ENCODE measurements at regions not wholly inside any gene's neighbourhood (a gene's known extent, or its start where the extent isn't known, plus 50 kb on each side); places are given as distances from the start of the nearest gene placed in this dataset.

DNA sequence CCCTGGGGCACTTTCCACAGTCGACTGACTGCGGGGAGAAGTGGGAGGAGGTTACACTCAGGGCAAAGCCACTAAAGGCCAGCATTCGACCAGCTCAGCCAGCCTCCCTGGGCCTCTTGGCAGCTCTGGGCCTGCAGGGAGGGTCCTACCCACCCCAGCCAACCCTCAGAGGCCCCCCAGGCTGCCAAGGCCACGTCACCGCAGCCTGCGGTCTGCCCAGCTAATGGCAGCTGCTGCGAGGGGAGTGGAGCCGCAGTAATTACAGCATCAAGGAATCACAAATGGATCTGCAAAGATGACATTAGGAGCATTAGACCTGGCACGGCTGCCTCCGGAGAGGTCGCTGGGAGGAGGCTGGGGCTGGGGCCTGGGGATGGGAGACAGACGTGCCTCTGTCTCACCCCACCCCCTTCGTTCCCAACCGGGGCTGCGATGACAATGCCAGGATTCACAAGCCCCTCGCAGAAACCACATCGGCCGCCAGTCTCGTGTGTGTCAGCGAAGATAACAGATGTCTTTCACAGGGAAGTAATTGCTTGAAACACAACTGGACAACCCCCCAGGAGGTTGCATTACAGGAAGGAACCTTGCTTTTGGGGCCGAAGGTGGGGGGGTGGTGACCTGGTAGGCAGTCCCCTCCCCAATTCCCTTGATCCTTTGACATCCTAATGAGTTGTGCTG, 367.6 kb downstream of the BCOR start:
- DNase-seq (ENCODE audit: low read depth) (no peak), FAIRE-seq (no peak)
- Histone ChIP-seq H3K36me3 (ENCODE audit: control insufficient read depth, insufficient read depth, low read length) (no peaks in the 10 kb centered on the region), H3K27me3 (ENCODE audit: control insufficient read depth, insufficient read depth, low read length) (no peaks in the 10 kb centered on the region), H3K4me3 (ENCODE audit: low read depth, low read length) (no peak overlapping the region)
- TF ChIP-seq, protein P1, sequence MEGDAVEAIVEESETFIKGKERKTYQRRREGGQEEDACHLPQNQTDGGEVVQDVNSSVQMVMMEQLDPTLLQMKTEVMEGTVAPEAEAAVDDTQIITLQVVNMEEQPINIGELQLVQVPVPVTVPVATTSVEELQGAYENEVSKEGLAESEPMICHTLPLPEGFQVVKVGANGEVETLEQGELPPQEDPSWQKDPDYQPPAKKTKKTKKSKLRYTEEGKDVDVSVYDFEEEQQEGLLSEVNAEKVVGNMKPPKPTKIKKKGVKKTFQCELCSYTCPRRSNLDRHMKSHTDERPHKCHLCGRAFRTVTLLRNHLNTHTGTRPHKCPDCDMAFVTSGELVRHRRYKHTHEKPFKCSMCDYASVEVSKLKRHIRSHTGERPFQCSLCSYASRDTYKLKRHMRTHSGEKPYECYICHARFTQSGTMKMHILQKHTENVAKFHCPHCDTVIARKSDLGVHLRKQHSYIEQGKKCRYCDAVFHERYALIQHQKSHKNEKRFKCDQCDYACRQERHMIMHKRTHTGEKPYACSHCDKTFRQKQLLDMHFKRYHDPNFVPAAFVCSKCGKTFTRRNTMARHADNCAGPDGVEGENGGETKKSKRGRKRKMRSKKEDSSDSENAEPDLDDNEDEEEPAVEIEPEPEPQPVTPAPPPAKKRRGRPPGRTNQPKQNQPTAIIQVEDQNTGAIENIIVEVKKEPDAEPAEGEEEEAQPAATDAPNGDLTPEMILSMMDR (IDR thresholded peaks at IDR 0.05; ENCODE audit: insufficient read depth, low read length, severe bottlenecking) = no peak

DNA sequence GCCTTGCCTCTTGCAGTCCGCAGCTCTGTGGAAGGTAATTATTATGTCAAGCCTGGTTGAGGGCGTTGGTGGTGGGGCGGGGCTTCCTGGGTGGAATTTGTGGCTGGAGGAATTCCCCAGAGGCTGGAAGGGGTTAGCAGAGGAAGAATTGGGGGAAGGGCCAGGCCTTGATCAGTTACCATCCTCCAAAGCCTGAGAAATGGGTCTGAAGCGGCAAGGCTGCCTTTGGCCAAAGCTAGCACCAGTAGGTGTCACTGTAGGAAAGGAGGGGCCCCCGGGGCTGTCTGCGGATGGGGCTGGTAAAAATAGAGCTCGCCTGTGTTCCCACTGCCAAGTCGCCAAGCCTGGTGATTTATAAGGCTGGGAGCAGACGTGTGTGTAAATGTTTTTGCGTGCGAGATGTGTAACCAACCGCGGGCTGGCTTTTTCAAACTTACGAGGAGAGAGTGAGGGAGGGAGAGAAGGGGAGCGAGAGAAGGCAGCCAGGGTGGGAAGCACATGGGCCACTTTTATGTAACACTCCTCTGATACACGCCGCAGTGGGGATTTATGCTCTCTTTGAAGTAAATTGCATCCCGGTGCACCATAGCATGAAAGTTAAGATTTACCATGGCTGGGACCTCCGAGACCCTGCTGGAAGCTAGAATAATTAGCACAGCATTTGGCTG, 367.0 kb downstream of the BCOR start:
- DNase-seq (ENCODE audit: low read depth) (peak; percentile 27), FAIRE-seq (no peak)
- H3K36me3 ChIP-seq (ENCODE audit: control insufficient read depth, insufficient read depth, low read length) = no peaks in the 10 kb centered on the region
- TF ChIP-seq, protein P1 (IDR thresholded peaks at IDR 0.05; ENCODE audit: insufficient read depth, low read length, severe bottlenecking) = peak; percentile 59
- no peaks in the 10 kb centered on the region for H3K27me3 ChIP-seq (ENCODE audit: control insufficient read depth, insufficient read depth, low read length)
- H3K4me3 ChIP-seq (ENCODE audit: low read depth, low read length) = no peak overlapping the region

DNA sequence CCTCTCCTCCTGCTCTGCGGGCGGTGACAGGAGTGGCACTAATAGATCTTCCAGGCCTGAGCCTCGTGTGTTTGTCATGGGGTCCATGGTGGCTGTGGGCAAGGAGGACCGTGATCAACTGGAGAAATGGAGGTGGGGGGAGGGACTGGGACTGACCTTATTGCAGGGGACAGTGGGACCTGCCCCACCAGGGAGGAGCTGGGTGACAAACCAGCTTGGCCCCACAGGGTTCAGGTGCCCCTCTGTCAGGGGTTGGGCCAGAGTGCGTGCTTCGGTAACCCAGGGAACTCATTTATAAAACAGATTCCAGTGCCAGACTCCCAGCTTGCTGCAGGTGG, 366.5 kb downstream of the BCOR start:
- TF ChIP-seq, protein P1 (IDR thresholded peaks at IDR 0.05; ENCODE audit: insufficient read depth, low read length, severe bottlenecking) = no peak
- no peak for DNase-seq (ENCODE audit: low read depth)
- Histone ChIP-seq H3K27me3 (ENCODE audit: control insufficient read depth, insufficient read depth, low read length) (no peaks in the 10 kb centered on the region), H3K36me3 (ENCODE audit: control insufficient read depth, insufficient read depth, low read length) (no peaks in the 10 kb centered on the region), H3K4me3 (ENCODE audit: low read depth, low read length) (no peak overlapping the region)
- no peak for FAIRE-seq

DNA sequence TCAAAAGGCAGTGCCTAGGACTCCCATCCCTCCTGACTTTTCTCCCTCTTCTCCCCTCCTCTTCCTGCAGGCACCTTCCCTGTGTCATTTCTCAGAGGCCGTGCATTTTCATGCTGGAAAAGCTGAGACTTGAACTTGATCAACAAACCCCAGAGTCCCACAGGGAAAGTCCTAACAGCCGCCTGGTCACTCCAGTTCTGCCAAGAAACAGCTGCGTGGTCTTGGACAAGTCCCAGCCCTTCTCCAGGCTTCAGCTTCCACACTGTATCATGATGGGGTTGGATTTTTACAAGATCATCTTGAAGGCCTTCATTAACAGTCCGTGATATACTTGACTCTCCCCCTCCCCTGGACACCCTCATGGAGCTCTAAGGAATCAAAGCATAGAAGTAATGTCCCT, 366.0 kb downstream of the BCOR start:
- no peaks in the 10 kb centered on the region for H3K27me3 ChIP-seq (ENCODE audit: control insufficient read depth, insufficient read depth, low read length)
- DNase-seq (ENCODE audit: low read depth) = no peak
- H3K36me3 ChIP-seq (ENCODE audit: control insufficient read depth, insufficient read depth, low read length) = no peaks in the 10 kb centered on the region
- no peak for FAIRE-seq
- TF ChIP-seq, protein P1 (IDR thresholded peaks at IDR 0.05; ENCODE audit: insufficient read depth, low read length, severe bottlenecking) = no peak
- H3K4me3 ChIP-seq (ENCODE audit: low read depth, low read length) = no peak overlapping the region

DNA sequence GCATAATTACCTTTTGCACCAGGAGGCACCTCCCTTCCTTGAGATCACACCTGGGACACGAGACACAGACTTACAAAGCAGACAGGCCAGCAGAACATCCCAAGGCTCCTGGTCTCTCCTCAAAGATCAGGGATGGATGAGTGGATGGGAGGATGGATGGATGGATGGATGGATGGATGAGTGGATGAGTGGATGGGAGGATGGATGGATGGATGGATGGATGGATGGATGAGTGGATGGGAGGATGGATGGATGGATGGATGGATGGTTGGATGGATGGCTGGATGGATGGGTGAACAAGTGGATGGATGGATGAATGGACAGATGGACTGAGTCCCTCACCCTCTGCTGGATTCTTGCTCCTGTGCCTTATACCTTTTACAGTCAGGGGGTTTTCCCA, 364.0 kb downstream of the BCOR start:
- no peak for FAIRE-seq
- no peak overlapping the region for H3K4me3 ChIP-seq (ENCODE audit: low read depth, low read length)
- no peaks in the 10 kb centered on the region for H3K36me3 ChIP-seq (ENCODE audit: control insufficient read depth, insufficient read depth, low read length)
- TF ChIP-seq, protein P1 (IDR thresholded peaks at IDR 0.05; ENCODE audit: insufficient read depth, low read length, severe bottlenecking) = no peak
- DNase-seq (ENCODE audit: low read depth) = no peak
- no peaks in the 10 kb centered on the region for H3K27me3 ChIP-seq (ENCODE audit: control insufficient read depth, insufficient read depth, low read length)
